AG04450 (cell line): ENCODE measurements at regions not wholly inside any gene's neighbourhood (a gene's known extent, or its start where the extent isn't known, plus 50 kb on each side); places are given as distances from the start of the nearest gene placed in this dataset.

Experiments used
- CTCF ChIA-PET: fragments of 300-600, 350-600 bp; formaldehyde crosslinking; extraction: SDS; loops from one replicate; lab custom pipeline; 2022; ENCODE audit warnings: antibody characterized with exemption, inconsistent platforms; lab: Charles Lee
- POLR2A ChIA-PET: fragments of 350-600 bp; formaldehyde crosslinking; extraction: SDS; loops from one replicate; lab custom pipeline; 2021; ENCODE audit warnings: antibody characterized with exemption, inconsistent platforms; lab: Yijun Ruan, JAX
- DNase-seq: peaks from one replicate; pipeline ENCODE4 v3.0.0-alpha.2; 2011; ENCODE audit warnings: low read depth, low spot score
- H3K27ac ChIP-seq: one replicate; pipeline ENCODE4 v1.5.1; 2012; ENCODE audit warnings: low read depth, low read length, control low read depth
- H3K27me3 ChIP-seq: one replicate; pipeline ENCODE4 v1.6.0; 2012; ENCODE audit warnings: low read length; ENCODE audit not compliant: control insufficient read depth, insufficient read depth
- H3K4me3 ChIP-seq: 2 replicates; pipeline ENCODE4 v1.5.1; 2011; ENCODE audit warnings: mild to moderate bottlenecking, low read depth, low read length, control low read depth
- H3K9me3 ChIP-seq: 2 replicates; pipeline ENCODE4 v1.5.1; 2012; ENCODE audit warnings: low read length; ENCODE audit not compliant: control insufficient read depth, insufficient read depth
- TF ChIP-seq, protein P1 (sequence below): IDR thresholded peaks from 2 replicates; pipeline ENCODE4 v1.5.1; 2011; ENCODE audit warnings: low read depth, low read length, control low read depth, inconsistent platforms

DNA sequence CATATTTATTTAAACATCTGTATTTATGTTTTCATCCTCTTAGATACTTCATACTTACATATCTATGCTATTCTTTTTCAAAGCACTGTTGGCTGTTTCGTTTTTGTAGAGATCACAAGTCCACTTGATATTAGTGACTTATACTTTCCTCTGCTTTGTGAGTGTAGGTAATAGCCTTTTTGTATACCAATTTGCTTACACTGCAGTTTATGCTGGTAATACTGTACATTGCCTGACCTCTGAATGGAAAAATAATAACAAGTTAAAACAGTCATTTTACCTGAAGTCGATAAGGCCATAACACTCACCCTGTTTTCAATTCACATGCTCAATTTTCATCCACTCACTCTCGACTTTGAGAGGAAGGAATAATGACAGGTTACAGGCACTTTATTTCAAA, 89.9 kb upstream of the NANOGP8 start:
- ChIA-PET POLR2A (no interaction called here), CTCF (no interaction called here)
- Histone ChIP-seq H3K27ac (no peak overlapping the region), H3K27me3 (no peaks in the 10 kb centered on the region), H3K4me3 (no peak overlapping the region), H3K9me3 (no peaks in the 10 kb centered on the region)
- TF ChIP-seq, protein P1, sequence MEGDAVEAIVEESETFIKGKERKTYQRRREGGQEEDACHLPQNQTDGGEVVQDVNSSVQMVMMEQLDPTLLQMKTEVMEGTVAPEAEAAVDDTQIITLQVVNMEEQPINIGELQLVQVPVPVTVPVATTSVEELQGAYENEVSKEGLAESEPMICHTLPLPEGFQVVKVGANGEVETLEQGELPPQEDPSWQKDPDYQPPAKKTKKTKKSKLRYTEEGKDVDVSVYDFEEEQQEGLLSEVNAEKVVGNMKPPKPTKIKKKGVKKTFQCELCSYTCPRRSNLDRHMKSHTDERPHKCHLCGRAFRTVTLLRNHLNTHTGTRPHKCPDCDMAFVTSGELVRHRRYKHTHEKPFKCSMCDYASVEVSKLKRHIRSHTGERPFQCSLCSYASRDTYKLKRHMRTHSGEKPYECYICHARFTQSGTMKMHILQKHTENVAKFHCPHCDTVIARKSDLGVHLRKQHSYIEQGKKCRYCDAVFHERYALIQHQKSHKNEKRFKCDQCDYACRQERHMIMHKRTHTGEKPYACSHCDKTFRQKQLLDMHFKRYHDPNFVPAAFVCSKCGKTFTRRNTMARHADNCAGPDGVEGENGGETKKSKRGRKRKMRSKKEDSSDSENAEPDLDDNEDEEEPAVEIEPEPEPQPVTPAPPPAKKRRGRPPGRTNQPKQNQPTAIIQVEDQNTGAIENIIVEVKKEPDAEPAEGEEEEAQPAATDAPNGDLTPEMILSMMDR, result no peak
- no peak for DNase-seq

DNA sequence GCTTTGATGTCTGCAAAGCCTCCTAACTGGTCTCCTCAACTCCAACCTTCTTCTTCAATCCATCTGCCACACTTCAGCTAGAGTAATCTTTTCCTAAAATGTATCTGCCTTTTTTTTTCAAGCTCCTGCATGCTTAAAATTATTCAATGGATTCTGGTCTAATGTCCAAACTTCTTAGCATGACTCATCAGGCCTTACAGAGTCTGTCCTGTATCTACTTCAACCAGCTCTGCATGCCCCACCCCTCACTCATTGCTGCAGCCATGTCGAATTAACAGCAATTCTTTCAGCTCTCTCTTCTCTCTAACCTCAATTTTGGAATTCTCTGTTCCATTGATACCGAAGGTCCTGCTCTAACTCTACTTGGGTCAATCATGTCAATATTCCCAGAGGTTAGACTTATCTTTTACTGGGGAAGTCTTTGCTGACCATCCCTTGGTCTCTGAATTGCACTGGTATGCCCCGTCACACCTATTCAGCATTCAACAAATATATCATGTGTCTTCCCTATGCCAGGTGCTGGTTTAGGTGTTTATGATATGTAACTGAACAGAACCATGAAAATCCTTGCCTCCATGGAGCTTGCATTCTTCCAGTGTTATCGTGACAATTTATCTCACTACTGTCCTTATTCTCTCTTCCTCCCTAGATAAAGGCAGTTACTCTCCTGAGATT, 88.5 kb upstream of the NANOGP8 start:
- H3K9me3 ChIP-seq, result no peaks in the 10 kb centered on the region
- H3K27me3 ChIP-seq, result no peaks in the 10 kb centered on the region
- ChIA-PET CTCF (no interaction called here), POLR2A (no interaction called here)
- no peak for DNase-seq
- no peak overlapping the region for H3K4me3 ChIP-seq
- no peak overlapping the region for H3K27ac ChIP-seq
- TF ChIP-seq, protein P1, result no peak

DNA sequence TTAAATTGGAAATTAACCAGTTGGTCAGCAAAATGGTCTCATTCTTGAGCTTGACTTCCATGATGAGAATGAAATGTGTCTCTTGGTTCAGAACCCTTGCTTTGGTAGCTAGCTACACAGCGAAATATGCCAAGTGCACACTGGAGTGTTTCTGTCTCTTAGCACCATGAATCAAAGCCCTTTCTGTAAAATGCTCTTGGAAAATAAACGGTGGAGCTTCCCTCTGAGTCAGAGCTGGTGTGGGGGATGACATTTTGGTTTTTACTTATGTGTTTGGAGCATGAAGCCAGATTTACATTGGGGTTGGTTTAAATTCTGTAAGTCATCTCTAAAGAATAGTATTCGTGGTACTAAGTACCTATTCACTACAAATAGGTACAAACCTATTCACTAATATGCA, 85.1 kb upstream of the NANOGP8 start:
- TF ChIP-seq, protein P1, result no peak
- Histone ChIP-seq H3K27me3 (no peaks in the 10 kb centered on the region), H3K9me3 (no peaks in the 10 kb centered on the region), H3K4me3 (no peak overlapping the region), H3K27ac (peak overlapping the region; percentile 35)
- ChIA-PET CTCF (interaction anchor here (0.7 to 1.5 kb wide), 2 partner anchors 91 to 274 kb away, joined by 3 to 5 read pairs; no protein-coding TSS in a partner anchor), POLR2A (no interaction called here)
- DNase-seq, result peak; percentile 21

DNA sequence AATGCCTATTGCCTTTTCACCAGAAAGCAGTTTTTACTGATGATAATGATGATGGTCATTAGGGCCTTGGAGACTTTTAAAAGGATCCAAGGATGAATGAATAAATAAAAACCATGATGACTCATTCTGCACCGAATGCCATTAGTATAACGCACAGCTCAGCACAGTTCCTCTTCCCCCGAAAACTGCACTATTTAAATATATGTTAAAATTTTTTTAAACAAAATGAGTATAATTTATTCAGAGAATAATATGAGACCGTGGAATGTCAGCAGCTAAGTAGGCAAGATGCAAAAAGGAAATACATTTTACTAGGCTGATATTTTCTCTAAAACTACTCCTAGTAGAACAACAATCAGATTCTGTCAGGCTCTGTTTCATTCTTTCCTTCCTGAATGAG, 83.4 kb upstream of the NANOGP8 start:
- Histone ChIP-seq H3K9me3 (no peaks in the 10 kb centered on the region), H3K27ac (no peak overlapping the region), H3K4me3 (peak overlapping the region; percentile 23), H3K27me3 (no peaks in the 10 kb centered on the region)
- ChIA-PET POLR2A (interaction anchor here (0.6 kb wide), 1 partner anchor 77 kb away, joined by 14 read pairs; no protein-coding TSS in a partner anchor), CTCF (no interaction called here)
- TF ChIP-seq, protein P1, result no peak
- DNase-seq, result peak; percentile 56

DNA sequence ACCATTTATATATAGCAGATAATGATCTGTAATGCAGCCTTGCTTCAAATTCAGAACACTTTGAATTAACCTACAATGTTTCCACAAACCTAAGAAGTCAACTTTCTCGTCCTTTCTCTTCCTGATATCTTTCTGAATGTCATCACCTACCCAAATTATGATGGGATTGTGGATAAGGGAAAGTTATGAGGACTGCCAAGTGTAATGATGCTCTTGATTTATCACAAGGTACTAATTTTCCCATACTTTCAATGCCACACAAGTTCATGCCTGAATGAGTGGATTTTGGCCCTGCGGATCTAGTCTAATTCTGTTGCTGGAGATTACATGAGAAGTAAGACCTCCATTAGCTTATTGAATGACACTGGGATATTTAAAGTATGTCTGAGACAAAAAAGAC, 82.6 kb upstream of the NANOGP8 start:
- POLR2A ChIA-PET, result interaction anchor here (0.7 kb wide), 1 partner anchor 15 kb away, joined by 5 read pairs; no protein-coding TSS in a partner anchor
- no peaks in the 10 kb centered on the region for H3K9me3 ChIP-seq
- H3K27me3 ChIP-seq, result no peaks in the 10 kb centered on the region
- H3K4me3 ChIP-seq, result no peak overlapping the region
- TF ChIP-seq, protein P1, result no peak
- CTCF ChIA-PET, result no interaction called here
- H3K27ac ChIP-seq, result no peak overlapping the region
- no peak for DNase-seq
